Breast epithelium (tissue), 3 donors: ENCODE measurements at regions not wholly inside any gene's neighbourhood (a gene's known extent, or its start where the extent isn't known, plus 50 kb on each side); places are given as distances from the start of the nearest gene placed in this dataset.

Source experiments
- CTCF ChIP-seq, 3 donors: fragments of 450-650 bp; IDR thresholded peaks; one replicate each; pipeline ENCODE4 v1.5.1; 2016 to 2017; ENCODE audit warnings: antibody characterized with exemption in 3 of 3, mild to moderate bottlenecking in 3 of 3, moderate library complexity in 3 of 3
- POLR2AphosphoS5 ChIP-seq, 3 donors: sonication (generic); formaldehyde crosslinking; IDR thresholded peaks; one replicate each; pipeline ENCODE4 v1.6.1; 2017; ENCODE audit warnings: antibody characterized with exemption in 3 of 3

- TF ChIP-seq CTCF (IDR thresholded peaks at IDR 0.05) = no peak
- TF ChIP-seq POLR2AphosphoS5 (IDR thresholded peaks at IDR 0.05) = no peak
Measured at GRCh38 chr21:19343711-19344110, 940.1 kb upstream of the TMPRSS15 start.
